ENCODE measurements at regions not wholly inside any gene's neighbourhood (a gene's known extent, or its start where the extent isn't known, plus 50 kb on each side); places are given as distances from the start of the nearest gene placed in this dataset.

DNA sequence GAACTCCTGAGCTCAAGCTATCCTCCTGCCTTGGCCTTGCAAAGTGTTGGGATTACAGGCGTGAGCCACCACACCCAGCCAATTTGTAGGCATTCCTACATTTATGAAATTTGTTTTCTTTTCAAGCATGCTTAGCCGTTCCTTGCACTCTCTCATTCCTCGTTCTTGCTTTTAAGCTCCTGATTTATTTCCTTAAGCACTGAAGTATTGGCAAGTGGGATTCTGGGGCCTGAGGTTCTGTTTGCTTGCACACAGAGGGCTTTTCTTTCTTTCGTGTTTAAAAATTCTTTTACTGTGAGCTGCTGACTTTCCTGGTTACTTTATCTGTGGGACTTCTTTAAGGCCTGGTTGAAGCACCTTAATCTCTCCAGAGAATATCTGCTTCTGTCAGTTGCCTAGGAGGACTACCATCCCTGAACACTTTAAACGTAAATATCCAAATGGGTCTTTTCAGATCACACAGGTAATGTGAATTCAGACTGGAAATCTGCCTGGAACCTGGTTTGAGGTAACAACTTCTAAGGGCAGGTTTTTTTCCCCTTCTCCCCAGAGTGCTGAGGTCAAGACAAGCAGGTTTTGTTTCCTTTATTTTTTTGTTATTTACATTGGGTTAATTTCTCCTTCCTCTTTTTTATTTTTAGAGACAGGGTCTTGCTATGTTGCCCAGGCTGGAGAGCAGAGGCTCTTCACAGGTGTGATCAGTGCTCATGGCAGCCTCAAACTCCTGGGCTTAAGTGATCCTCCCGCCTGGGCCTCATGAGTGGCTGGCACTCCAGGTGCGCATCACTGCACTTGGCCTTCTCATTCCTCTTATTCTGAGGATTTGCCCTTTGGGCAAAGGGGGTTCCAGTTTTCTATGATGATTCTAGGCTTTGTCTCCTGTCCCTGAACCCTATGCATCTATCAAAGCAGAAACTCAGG is 102.9 kb downstream of the PFKFB3 start:
- Mint-ChIP-seq H3K27me3 (ENCODE audit: low read depth) (no peaks in the 10 kb centered on the region), H3K4me3 (no peak overlapping the region), H3K9me3 (peaks cover 3% of the 10 kb centered on the region), H3K4me1 (ENCODE audit: low read depth) (peaks cover 9% of the 10 kb centered on the region), H3K27ac (no peak overlapping the region), H3K36me3 (ENCODE audit: low read depth) (peaks cover 24% of the 10 kb centered on the region)

DNA sequence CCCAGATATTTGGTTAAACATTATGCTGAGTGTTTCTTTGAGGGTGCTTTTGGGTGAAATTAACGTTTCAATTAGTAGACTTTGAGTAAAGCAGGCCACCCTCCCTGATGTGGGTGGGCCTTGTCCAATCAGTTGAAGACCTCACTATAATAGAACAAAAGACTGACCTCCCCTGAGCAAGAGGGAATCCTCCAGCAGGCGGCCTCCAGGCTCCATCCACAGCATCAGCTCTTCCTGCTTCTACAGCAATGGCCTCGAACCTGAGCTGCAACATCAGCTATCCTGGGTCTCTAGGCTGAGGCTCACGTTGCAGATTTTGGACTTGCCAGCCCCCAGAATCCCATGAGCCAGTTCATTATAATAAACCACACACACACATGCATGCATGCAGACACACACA is 104.2 kb downstream of the PFKFB3 start:
- Mint-ChIP-seq H3K4me3 (no peak overlapping the region), H3K9me3 (no peaks in the 10 kb centered on the region), H3K4me1 (ENCODE audit: low read depth) (peaks cover 9% of the 10 kb centered on the region), H3K27me3 (ENCODE audit: low read depth) (no peaks in the 10 kb centered on the region), H3K27ac (no peak overlapping the region), H3K36me3 (ENCODE audit: low read depth) (peaks cover 22% of the 10 kb centered on the region)

DNA sequence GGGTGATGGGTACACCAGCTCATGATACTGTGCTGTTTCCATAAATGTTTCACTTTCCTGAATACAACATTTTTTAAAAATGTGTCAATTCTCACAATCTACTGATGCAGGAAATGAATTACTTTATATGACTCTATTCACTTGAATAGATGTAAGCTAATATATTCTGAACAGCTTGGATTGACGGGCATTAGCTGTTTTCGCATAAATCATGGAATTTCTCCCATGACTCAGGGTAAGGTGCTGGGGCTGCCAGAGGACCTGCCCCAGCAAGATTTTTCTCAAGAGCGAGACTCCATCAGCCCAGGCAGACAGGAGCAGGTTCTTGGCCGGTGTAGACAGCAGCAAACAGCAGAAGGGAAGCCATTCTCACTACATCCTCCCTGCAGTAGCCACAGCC is 107.1 kb downstream of the PFKFB3 start:
- Mint-ChIP-seq H3K36me3 (ENCODE audit: low read depth) (peaks cover 15% of the 10 kb centered on the region), H3K27me3 (ENCODE audit: low read depth) (peaks cover 5% of the 10 kb centered on the region), H3K4me1 (ENCODE audit: low read depth) (peaks cover 9% of the 10 kb centered on the region), H3K4me3 (no peak overlapping the region), H3K27ac (no peak overlapping the region), H3K9me3 (no peaks in the 10 kb centered on the region)

DNA sequence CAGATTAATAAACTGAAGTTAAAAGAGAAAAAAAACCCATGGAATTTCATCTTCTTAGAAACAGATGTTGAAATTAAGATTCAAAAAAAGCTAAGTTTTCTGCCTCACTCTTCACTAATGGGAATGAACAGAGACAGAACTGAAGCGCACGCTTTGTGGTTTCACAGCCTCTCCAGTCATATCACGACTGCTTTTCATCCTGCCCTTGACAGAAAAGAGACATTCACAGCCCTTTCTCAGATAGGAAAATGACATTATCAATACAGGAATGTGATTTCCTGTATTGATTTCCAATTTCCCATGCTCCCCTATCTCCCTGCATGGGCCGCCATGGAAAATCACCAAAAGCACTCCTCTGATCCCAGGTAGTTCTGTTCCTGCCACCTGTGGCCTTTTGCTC is 108.2 kb downstream of the PFKFB3 start:
- Mint-ChIP-seq H3K27ac (no peak overlapping the region), H3K4me1 (ENCODE audit: low read depth) (peaks cover 4% of the 10 kb centered on the region), H3K36me3 (ENCODE audit: low read depth) (peaks cover 11% of the 10 kb centered on the region), H3K4me3 (no peak overlapping the region), H3K27me3 (ENCODE audit: low read depth) (peaks cover 5% of the 10 kb centered on the region), H3K9me3 (no peaks in the 10 kb centered on the region)

DNA sequence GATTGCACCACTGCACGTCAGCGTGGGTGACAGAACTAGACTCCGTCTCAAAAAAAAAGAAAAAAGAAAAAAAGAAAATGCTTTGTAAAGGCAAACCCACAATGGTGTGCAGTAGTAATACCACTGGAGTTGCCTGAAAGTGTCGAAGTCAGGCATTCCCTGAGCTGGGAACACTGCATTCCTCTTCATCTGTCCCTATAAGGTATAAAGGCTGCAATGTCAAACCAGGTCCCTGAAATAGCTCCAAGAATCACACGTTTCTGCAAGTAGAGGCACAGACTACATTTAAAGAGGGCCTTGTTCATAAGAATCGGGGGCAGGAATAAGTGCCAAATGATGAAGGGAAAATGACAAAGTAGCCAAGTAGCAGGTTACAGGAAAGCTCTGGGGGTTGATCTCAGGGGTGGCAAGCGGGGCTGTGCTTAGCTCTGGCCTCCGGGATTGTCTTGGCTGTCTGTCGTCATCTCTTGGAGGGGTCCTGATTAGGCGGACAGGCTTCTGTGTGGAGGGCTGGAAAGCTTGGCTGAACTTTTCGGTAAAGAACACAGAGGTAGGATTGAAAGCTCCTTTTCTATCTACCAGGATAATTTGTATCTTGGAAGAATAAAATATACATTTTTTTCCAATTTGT is 109.1 kb downstream of the PFKFB3 start:
- H3K27ac Mint-ChIP-seq: no peak overlapping the region
- peaks cover 4% of the 10 kb centered on the region for H3K4me1 Mint-ChIP-seq (ENCODE audit: low read depth)
- no peaks in the 10 kb centered on the region for H3K9me3 Mint-ChIP-seq
- H3K27me3 Mint-ChIP-seq (ENCODE audit: low read depth): peaks cover 5% of the 10 kb centered on the region
- peaks cover 11% of the 10 kb centered on the region for H3K36me3 Mint-ChIP-seq (ENCODE audit: low read depth)
- H3K4me3 Mint-ChIP-seq: no peak overlapping the region

DNA sequence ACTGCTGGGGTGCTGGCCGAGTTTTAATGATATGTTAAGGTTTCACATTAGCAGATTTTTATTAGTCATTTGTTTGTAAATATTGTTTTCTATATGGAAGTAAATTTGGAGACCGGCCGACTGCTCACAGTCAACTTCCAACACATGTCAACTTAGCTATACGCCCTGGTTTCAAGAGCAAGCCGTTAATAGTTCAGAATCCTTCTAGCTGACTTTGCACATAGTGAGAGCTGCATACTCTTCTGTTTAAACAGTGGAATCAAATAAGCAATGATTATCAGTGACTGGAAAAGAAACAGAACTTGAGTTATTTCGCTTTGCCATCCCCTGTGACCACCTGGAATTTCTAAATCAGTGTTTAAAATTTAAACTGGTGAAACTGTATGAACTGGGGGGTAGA is 109.9 kb downstream of the PFKFB3 start:
- Mint-ChIP-seq H3K36me3 (ENCODE audit: low read depth) (peaks cover 8% of the 10 kb centered on the region), H3K27me3 (ENCODE audit: low read depth) (peaks cover 5% of the 10 kb centered on the region), H3K4me3 (no peak overlapping the region), H3K9me3 (no peaks in the 10 kb centered on the region), H3K4me1 (ENCODE audit: low read depth) (peaks cover 4% of the 10 kb centered on the region), H3K27ac (no peak overlapping the region)

DNA sequence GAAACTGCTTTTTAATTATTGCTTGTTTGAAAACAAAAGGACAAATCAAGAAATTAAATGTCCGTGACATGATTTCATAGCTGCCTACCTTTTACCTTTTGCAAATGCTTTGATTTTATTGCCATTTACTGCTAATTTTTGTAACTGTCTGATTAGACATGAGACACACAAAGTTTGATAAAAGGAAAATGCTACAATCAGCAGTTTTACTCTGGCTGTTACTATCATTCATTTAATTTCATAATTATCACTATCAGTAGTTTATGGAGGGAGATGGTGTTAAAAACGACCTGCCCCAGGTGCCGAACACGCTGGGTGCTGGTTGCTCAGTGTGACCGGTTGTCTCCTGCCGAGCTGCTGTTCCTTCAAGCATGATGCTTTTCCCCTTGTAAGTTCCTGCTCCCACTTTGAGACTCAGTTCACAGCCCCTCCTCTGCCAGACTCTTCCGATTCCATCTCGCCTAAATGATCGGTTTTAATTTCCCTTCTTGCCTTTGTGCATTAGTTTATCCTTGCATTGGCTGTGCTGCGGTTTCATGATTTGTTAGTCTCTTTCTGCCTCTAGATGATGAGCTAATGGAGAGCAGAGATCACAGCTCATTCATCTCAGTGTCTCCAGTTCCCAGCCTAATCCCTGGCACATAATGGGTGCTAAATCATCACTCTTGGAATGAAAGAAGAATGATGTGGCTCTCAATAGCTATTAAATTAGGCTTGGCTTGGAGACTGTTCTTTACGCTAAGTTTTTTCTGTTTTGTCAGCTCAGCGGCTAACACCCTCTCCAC is 110.6 kb downstream of the PFKFB3 start:
- Mint-ChIP-seq H3K9me3 (no peaks in the 10 kb centered on the region), H3K27ac (no peak overlapping the region), H3K4me3 (no peak overlapping the region), H3K36me3 (ENCODE audit: low read depth) (peaks cover 7% of the 10 kb centered on the region), H3K4me1 (ENCODE audit: low read depth) (peaks cover 4% of the 10 kb centered on the region), H3K27me3 (ENCODE audit: low read depth) (peaks cover 5% of the 10 kb centered on the region)

DNA sequence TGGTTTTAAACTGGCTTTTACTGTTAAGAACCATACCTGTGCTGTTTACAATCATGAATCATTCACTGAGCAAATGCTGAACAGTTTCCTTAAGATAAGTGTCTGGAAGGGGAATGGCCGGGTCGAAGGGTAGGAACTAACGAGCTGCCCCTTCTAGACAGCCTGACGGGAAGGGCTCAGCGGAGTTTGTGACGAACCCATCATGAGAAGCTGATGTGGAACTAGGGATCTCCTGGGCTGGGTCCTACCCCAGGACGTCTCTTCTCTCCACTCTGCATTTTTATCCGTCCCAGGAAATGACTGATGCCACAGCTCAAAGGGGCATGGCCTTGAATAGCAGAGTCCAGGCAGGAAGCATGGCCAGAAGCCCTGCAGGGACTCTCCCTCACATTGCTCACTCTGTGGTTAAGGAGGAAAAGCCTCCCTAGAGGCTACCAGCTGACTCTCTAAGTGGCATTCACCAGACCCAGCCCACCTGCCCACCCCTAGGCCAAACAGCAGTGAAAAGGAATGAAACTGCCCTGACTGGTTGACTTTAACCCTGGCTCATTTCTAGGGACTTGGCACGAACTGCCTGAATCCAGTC is 112.0 kb downstream of the PFKFB3 start:
- H3K27ac Mint-ChIP-seq: no peak overlapping the region
- H3K4me3 Mint-ChIP-seq: no peak overlapping the region
- H3K4me1 Mint-ChIP-seq (ENCODE audit: low read depth): peaks cover 4% of the 10 kb centered on the region
- H3K27me3 Mint-ChIP-seq (ENCODE audit: low read depth): peaks cover 5% of the 10 kb centered on the region
- peaks cover 14% of the 10 kb centered on the region for H3K36me3 Mint-ChIP-seq (ENCODE audit: low read depth)
- no peaks in the 10 kb centered on the region for H3K9me3 Mint-ChIP-seq

DNA sequence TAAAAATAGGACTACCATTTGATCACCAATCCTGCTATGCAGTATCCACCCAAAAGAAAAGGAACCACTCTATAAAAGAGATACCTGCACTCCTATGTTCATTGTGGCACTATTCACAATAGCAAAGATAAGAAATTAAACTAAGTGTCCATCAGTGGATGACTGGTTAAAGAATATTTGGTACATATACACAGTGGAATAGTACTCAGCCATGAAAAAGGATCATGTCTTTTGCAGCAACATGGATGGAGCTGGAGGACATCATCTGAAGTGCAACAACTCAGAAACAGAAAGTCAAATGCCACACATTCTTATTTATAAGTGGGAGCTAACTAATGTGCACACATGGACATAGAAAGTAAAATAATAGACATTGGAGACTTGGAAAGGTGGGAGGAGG is 116.4 kb downstream of the PFKFB3 start:
- Mint-ChIP-seq H3K4me1 (ENCODE audit: low read depth) (no peaks in the 10 kb centered on the region), H3K27ac (no peak overlapping the region), H3K9me3 (no peaks in the 10 kb centered on the region), H3K27me3 (ENCODE audit: low read depth) (no peaks in the 10 kb centered on the region), H3K36me3 (ENCODE audit: low read depth) (peaks cover 14% of the 10 kb centered on the region), H3K4me3 (no peak overlapping the region)

DNA sequence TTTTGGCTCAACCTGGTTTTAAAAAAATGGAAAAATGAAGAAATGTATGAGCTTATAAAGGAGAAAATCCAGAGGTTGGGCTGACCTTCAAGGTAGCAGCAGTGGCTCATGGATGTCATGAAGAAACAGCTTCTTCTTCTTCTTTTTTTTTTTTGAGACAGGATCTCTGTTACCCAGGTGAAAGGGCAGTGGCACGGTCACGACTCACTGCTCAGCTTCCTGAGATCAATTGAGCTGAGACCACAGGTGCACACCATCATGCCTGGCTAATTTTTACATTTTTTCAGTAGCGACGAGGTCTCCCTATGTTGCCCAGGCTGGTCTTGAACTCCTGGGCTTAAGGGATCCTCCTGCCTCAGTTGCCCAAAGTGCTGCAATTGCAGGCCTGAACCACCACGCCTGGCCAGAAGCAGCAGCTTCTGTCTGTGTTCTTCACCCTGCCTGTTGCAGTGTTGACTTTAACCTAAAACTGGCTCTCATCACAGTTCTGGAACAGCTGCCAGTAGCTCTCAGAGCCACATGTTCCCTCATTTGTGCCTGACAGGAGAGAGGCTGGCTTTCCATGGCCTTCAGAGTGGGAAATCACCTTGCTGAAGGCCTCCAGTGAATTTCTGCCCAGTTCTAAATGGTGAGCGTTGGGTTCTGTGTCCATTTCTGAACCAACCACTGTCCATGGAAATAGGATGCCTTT is 117.7 kb downstream of the PFKFB3 start:
- Mint-ChIP-seq H3K4me3 (no peak overlapping the region), H3K27ac (no peak overlapping the region), H3K27me3 (ENCODE audit: low read depth) (no peaks in the 10 kb centered on the region), H3K36me3 (ENCODE audit: low read depth) (peaks cover 14% of the 10 kb centered on the region), H3K4me1 (ENCODE audit: low read depth) (no peaks in the 10 kb centered on the region), H3K9me3 (no peaks in the 10 kb centered on the region)

DNA sequence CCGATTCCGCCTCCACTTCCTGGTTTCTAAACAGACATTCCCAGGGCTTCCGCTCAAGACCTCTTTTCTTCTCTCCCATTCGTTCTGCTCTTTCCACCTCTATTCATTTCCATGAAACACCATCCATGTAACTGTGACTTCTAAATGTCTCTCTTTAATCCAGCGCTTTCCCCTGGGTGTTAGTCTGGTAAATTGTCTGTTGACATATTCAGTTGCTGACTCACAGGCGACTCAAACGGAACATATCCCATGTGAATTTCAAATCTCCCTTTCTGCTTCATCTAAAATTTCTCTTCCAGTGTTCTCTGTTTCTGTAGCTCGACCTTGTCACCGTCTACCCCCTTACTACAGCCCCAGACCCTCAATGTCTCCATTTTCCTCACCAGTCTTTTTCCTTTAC is 119.1 kb downstream of the PFKFB3 start:
- Mint-ChIP-seq H3K4me1 (ENCODE audit: low read depth) (no peaks in the 10 kb centered on the region), H3K9me3 (no peaks in the 10 kb centered on the region)

DNA sequence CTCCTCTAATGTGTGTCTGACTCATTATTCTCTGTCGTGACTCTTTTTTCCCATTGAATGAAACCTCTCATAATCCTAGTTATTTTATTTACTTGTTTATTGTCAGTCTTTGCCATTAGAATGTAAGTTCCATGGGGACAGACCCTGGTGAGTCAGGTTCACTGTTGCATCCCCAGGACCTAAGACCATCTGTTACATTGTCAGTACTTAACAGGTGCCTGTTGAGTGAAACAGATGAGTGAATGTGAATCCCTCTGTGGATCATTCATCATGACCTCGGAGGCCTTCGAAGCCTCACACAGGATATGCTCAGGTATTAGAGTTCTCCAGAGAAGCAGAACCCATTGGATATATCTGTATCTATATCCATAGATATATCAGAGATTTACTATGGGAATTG is 120.1 kb downstream of the PFKFB3 start:
- Mint-ChIP-seq H3K27me3 (ENCODE audit: low read depth) (no peaks in the 10 kb centered on the region), H3K27ac (no peak overlapping the region), H3K9me3 (no peaks in the 10 kb centered on the region), H3K4me1 (ENCODE audit: low read depth) (no peaks in the 10 kb centered on the region), H3K36me3 (ENCODE audit: low read depth) (peaks cover 13% of the 10 kb centered on the region), H3K4me3 (no peak overlapping the region)

More for the DNA sequence above, 119.1 kb downstream of the PFKFB3 start:
- Mint-ChIP-seq H3K27ac (no peak overlapping the region), H3K27me3 (ENCODE audit: low read depth) (no peaks in the 10 kb centered on the region), H3K36me3 (ENCODE audit: low read depth) (peaks cover 14% of the 10 kb centered on the region), H3K4me3 (no peak overlapping the region)

DNA sequence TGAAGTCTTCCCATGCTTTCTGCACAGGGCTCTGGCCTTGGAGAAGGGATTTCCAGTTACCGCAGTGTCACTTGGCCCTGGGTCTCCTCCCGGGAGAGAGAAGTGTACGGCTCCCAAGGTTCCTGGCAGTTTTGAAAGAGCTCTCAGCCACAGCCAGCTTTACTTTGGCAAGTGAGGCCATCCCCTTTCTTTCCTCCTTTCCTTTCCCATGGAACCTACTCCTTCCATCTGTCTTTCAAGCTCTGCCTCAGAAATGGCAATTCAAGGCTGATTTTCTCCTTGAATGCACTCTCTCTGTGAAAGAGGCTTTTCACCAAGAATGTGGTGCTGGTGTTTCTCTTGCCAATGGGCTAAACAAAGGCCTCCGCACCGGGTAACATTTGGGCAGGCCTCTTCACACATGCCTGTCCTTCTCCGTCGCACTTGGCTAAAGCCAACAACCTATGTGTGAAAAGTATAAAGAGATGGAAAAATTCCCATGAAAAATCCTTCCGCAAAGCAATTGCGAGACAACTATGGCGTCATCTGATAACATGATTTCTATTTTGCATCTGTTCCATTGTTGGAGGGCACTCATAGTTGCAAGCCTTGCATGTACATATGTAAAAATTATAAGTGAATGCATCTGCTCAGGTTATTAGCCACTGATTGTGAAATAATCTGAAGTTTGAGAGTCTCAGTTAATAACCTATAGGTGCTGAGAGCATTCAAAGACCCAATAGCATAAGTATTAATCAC is 125.4 kb downstream of the PFKFB3 start:
- Mint-ChIP-seq H3K4me1 (ENCODE audit: low read depth) (no peaks in the 10 kb centered on the region), H3K36me3 (ENCODE audit: low read depth) (peaks cover 25% of the 10 kb centered on the region), H3K27ac (no peak overlapping the region), H3K9me3 (peaks cover 2% of the 10 kb centered on the region), H3K4me3 (no peak overlapping the region), H3K27me3 (ENCODE audit: low read depth) (no peaks in the 10 kb centered on the region)

All from T-helper 1 cell treated with Interleukin-12 subunit alpha and Interleukin-12 subunit beta and Interleukin-4 antibody, amounts not matched to agents 30 μg/mL and 1 μg/mL, for 36 hours (primary cell).